Uterus (tissue), 3 donors: ENCODE measurements at regions not wholly inside any gene's neighbourhood (a gene's known extent, or its start where the extent isn't known, plus 50 kb on each side); places are given as distances from the start of the nearest gene placed in this dataset.
"Not testable (repeated sequence)": the region's sequence is repeated elsewhere in the genome, so short reads cannot be mapped to it uniquely, and the experiment has no call there.

Experiments
- DNase-seq, 2 donors: peaks; one replicate each; pipeline ENCODE4 v3.0.0-alpha.2; 2019 to 2020
- H3K27ac ChIP-seq, 2 donors: fragments of 200-600 bp; sonication (generic); 1 replicate in 1 of 2; 2 replicates in 1 of 2; pipeline ENCODE4 v1.5.1; 2016 to 2018
- H3K27me3 ChIP-seq, 2 donors: fragments of 200-600 bp; sonication (generic); one replicate each; pipeline ENCODE4 v1.5.1; 2018 to 2019; ENCODE audit warnings: control low read depth in 1 of 2
- H3K36me3 ChIP-seq, 2 donors: fragments of 200-600 bp; sonication (generic); one replicate each; pipeline ENCODE4 v1.5.1; 2019; ENCODE audit warnings: control low read depth in 1 of 2
- H3K4me1 ChIP-seq, 2 donors: fragments of 200-600 bp; sonication (generic); one replicate each; pipeline ENCODE4 v1.5.1; 2018 to 2019; ENCODE audit warnings: control low read depth in 1 of 2
- H3K4me3 ChIP-seq, 2 donors: fragments of 200-600 bp; sonication (generic); 1 replicate in 1 of 2; 2 replicates in 1 of 2; pipeline ENCODE4 v1.5.1; 2018 to 2019; ENCODE audit warnings: mild to moderate bottlenecking in 1 of 2
- H3K9me3 ChIP-seq, 2 donors: fragments of 200-600 bp; sonication (generic); one replicate each; pipeline ENCODE4 v1.5.1; 2019; ENCODE audit warnings: control low read depth in 1 of 2
- CTCF ChIP-seq, 4 experiments: fragments of 200-600 bp in 2 of 4; fragments of 450-650 bp in 2 of 4; sonication (generic) in 2 of 4; IDR thresholded peaks; one replicate each; pipeline ENCODE4 v1.5.1; 2016 to 2019; ENCODE audit warnings: antibody characterized with exemption in 4 of 4, mild to moderate bottlenecking in 2 of 4, moderate library complexity in 1 of 4
- POLR2A ChIP-seq, 2 donors: fragments of 450-650 bp; IDR thresholded peaks; one replicate each; pipeline ENCODE4 v1.6.1; 2016; ENCODE audit warnings: antibody characterized with exemption in 2 of 2, mild to moderate bottlenecking in 1 of 2, moderate library complexity in 1 of 2
- intact Hi-C: fragments of 100-400 bp; cut with DNase I; formaldehyde crosslinking; loops from one replicate; pipeline ENCODE4 v1.15.1; 2023; ENCODE audit warnings: low total_unique reads
- donor health status: DM: yes; HTN: yes; CAD: no.

DNA sequence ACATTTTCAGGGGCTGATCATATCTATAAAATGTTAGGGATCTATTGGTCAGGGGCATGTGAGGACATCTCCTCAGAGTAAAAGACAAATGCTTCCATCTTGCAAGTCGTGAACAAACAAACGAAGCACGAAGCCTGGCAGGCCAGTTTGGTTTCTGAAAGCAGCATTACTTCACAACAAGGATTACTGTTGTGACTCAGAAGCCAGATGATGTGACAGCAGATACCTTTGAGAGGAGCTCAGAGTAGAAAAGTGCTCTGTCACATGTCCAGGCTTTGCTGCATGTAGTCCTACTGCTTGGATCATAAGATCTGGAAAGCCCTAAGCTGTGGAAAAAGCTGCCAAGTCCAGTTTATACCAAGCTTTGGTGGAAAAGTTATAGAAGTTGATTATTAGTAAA lies 1827.2 kb downstream of the ARAP2 start:
- no peak overlapping the region for H3K27ac ChIP-seq
- TF ChIP-seq CTCF (IDR thresholded peaks at IDR 0.05) (no peak), POLR2A (IDR thresholded peaks at IDR 0.05) (no peak)
- no peaks in the 10 kb centered on the region for H3K27me3 ChIP-seq
- intact Hi-C loops: no loop called here
- H3K9me3 ChIP-seq: no peaks in the 10 kb centered on the region
- H3K36me3 ChIP-seq: no peaks in the 10 kb centered on the region
- no peaks in the 10 kb centered on the region for H3K4me1 ChIP-seq
- DNase-seq: no peak
- H3K4me3 ChIP-seq: no peak overlapping the region

DNA sequence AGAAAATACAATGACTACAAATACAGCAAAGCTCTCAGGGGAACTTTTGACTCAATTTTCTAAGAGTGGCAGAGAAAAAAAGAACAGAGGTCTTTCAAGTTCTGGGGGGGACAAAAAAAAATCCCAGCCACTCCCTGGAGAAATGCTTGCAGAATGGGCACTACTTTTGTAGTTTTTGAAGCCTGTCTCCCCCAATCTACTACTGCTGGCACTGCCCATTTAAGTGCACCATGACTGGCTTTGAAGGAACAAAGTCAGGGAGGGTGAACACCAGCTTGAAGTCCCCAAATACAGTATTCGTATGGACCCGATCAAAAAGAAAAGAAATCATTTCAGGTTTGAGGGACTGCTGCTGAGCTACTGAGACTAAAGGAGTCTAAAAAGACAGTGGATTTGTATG lies 1824.4 kb downstream of the ARAP2 start:
- TF ChIP-seq POLR2A (IDR thresholded peaks at IDR 0.05): no peak
- no peak for TF ChIP-seq CTCF (IDR thresholded peaks at IDR 0.05)

DNA sequence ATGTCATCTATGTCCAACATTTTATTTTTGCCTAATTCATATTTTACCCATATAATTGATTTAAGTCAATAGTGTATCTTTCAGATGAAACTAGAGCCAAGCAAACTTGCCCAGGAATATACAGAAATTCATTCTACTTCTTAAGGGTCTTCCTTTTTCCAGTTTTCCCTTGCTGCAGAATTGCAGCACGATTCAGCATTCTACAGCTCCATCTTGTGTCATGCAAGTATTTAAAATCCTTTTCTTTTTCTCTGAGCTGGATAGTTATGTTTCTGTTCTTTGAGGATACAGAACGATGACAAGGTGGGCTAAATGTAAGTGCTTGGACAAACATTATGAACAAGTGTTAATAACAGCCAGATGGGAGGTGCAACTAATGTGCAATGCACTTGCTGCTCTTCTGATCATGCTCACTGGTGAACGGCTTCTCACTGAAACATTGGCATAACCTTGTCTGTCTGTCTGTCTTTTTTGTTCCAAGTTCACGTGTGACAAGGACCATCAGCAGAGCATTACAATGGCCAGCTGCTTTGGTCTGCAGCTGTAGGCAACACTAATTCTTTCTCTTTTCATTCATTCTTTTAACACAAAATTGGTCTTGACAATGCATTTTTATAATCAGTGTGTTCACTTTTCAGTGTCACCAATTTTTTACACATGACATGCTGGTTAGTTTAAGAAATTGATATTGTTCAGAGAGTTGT lies 1821.7 kb downstream of the ARAP2 start:
- Histone ChIP-seq H3K36me3 (no peaks in the 10 kb centered on the region), H3K27me3 (no peaks in the 10 kb centered on the region), H3K27ac (no peak overlapping the region), H3K4me3 (no peak overlapping the region), H3K4me1 (no peaks in the 10 kb centered on the region), H3K9me3 (no peaks in the 10 kb centered on the region)
- TF ChIP-seq POLR2A (IDR thresholded peaks at IDR 0.05) (no peak), CTCF (IDR thresholded peaks at IDR 0.05) (no peak)
- no peak for DNase-seq
- intact Hi-C loops: no loop called here

More for the DNA sequence above, 1824.4 kb downstream of the ARAP2 start:
- Histone ChIP-seq H3K27ac (no peak overlapping the region), H3K4me1 (no peaks in the 10 kb centered on the region), H3K36me3 (no peaks in the 10 kb centered on the region), H3K27me3 (no peaks in the 10 kb centered on the region), H3K9me3 (no peaks in the 10 kb centered on the region), H3K4me3 (no peak overlapping the region)
- DNase-seq: no peak
- intact Hi-C loops: no loop called here

DNA sequence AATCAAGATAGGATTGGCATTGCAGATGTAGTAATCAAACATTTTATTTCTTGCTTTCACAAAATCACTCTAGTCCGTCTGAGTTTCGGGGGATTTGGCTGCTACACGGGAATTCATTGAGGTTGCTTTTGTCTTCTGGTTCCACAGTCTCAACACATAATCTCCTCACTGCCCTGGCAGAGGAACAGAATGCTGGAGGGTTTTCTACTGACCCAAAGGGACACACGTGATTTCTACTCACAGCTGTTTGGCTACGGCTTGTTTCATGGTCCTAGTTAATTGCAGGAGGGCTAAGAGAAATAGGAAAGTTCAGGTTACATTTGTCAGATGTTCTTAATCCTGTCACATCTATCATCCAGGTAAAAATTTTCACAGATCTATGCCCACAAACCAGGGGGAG lies 1811.6 kb downstream of the ARAP2 start:
- H3K27ac ChIP-seq: no peak overlapping the region
- H3K4me3 ChIP-seq: no peak overlapping the region
- no peaks in the 10 kb centered on the region for H3K9me3 ChIP-seq
- no peak for DNase-seq
- intact Hi-C loops: no loop called here
- TF ChIP-seq CTCF (IDR thresholded peaks at IDR 0.05) (no peak), POLR2A (IDR thresholded peaks at IDR 0.05) (no peak)
- H3K36me3 ChIP-seq: no peaks in the 10 kb centered on the region
- no peaks in the 10 kb centered on the region for H3K27me3 ChIP-seq
- H3K4me1 ChIP-seq: no peaks in the 10 kb centered on the region

DNA sequence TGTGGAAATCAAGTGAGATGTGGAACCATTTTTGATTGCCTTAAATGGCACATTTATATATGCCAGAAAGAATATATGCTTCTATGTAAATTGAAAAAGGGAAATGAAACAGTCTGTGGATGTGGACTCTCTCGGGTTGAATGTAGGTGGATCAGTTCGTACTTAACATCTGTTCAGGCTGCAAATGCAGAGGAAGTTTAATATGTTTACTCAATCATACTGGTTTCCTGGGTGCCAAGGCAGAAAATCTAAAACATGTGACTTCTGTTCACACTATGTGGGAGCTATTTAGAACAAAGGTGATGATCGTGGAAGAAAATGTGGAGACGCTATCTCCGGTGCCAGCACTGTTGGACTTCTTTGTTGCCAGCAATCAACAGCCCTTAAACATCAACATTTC lies 1809.9 kb downstream of the ARAP2 start:
- intact Hi-C loops, H3K9me3 ChIP-seq, H3K27me3 ChIP-seq, H3K4me3 ChIP-seq, H3K36me3 ChIP-seq, H3K4me1 ChIP-seq, DNase-seq, H3K27ac ChIP-seq: not testable (repeated sequence)

- Histone ChIP-seq H3K9me3 (no peaks in the 10 kb centered on the region), H3K36me3 (no peaks in the 10 kb centered on the region), H3K4me3 (no peak overlapping the region), H3K4me1 (no peaks in the 10 kb centered on the region), H3K27me3 (no peaks in the 10 kb centered on the region), H3K27ac (no peak overlapping the region)
- TF ChIP-seq POLR2A (IDR thresholded peaks at IDR 0.05) (no peak), CTCF (IDR thresholded peaks at IDR 0.05) (no peak)
- intact Hi-C loops: no loop called here
- no peak for DNase-seq
Observed at GRCh38 chr4:34464196-34464595, 1780.1 kb downstream of the ARAP2 start.
